Esophagus squamous epithelium (tissue), 5 donors: ENCODE measurements at regions not wholly inside any gene's neighbourhood (a gene's known extent, or its start where the extent isn't known, plus 50 kb on each side); places are given as distances from the start of the nearest gene placed in this dataset.

Experiments
- DNase-seq: peaks from one replicate; lab custom pipeline; 2025; lab: John Stamatoyannopoulos, UW
- H3K27ac ChIP-seq, 4 donors: fragments of 200-600 bp; sonication (generic); one replicate each; pipeline ENCODE4 v1.5.1; 2016 to 2019; ENCODE audit warnings: mild to moderate bottlenecking in 1 of 4
- H3K27me3 ChIP-seq, 4 donors: fragments of 200-600 bp; sonication (generic); 1 replicate in 3 of 4; 2 replicates in 1 of 4; pipeline versions ENCODE4 v1.5.1 to v1.6.0; 2017 to 2021; ENCODE audit warnings: antibody characterized with exemption in 1 of 4
- H3K36me3 ChIP-seq, 3 donors: fragments of 200-600 bp; sonication (generic); one replicate each; pipeline ENCODE4 v1.5.1; 2016 to 2019
- H3K4me1 ChIP-seq, 3 donors: fragments of 200-600 bp; sonication (generic); one replicate each; pipeline ENCODE4 v1.5.1; 2017 to 2019
- H3K4me3 ChIP-seq, 4 donors: fragments of 200-600 bp; sonication (generic); 1 replicate in 3 of 4; 2 replicates in 1 of 4; pipeline ENCODE4 v1.5.1; 2016 to 2019; ENCODE audit warnings: mild to moderate bottlenecking in 2 of 4, moderate library complexity in 1 of 4
- H3K9me3 ChIP-seq, 3 donors: fragments of 200-600 bp; sonication (generic); one replicate each; pipeline ENCODE4 v1.5.1; 2016 to 2019
- CTCF ChIP-seq, 6 experiments: fragments of 450-650 bp in 4 of 6; fragments of 200-600 bp in 2 of 6; sonication (generic) in 2 of 6; IDR thresholded peaks; one replicate each; pipeline ENCODE4 v1.5.1; 2016 to 2019; ENCODE audit warnings: antibody characterized with exemption in 6 of 6, mild to moderate bottlenecking in 4 of 6, moderate library complexity in 4 of 6
- POLR2A ChIP-seq, 4 donors: fragments of 450-650 bp; IDR thresholded peaks; one replicate each; pipeline ENCODE4 v1.6.1; 2017; ENCODE audit warnings: antibody characterized with exemption in 4 of 4, mild to moderate bottlenecking in 4 of 4, moderate library complexity in 3 of 4
- WGBS, 2 donors: methylation state at CpG; one replicate each; pipeline ENCODE4 v1.1.5; 2018; 5-methylcytosine and 5-hydroxymethylcytosine counted together
- intact Hi-C: fragments of 100-400 bp; cut with DNase I; formaldehyde crosslinking; loops from one replicate; pipeline ENCODE4 v1.15.0; 2022
- donor health status: DM: yes; HTN: yes; CAD: no.

- 49 to 57% methylated on average over 2 of the region's 2 CpGs for WGBS, 2 donors
- intact Hi-C loops: no loop called here
- Histone ChIP-seq H3K27ac (no peak overlapping the region), H3K27me3 (no peaks in the 10 kb centered on the region), H3K4me3 (no peak overlapping the region), H3K36me3 (no peaks in the 10 kb centered on the region), H3K4me1 (no peaks in the 10 kb centered on the region), H3K9me3 (no peaks in the 10 kb centered on the region)
- TF ChIP-seq CTCF (IDR thresholded peaks at IDR 0.05) (no peak), POLR2A (IDR thresholded peaks at IDR 0.05) (no peak)
- DNase-seq: no peak
Measured at GRCh38 chr18:72612894-72613533, 68.9 kb upstream of the CBLN2 start.

GRCh38 chr18:72605376-72605775 is 61.2 kb upstream of the CBLN2 start:
- H3K9me3 ChIP-seq: no peaks in the 10 kb centered on the region
- intact Hi-C loops: no loop called here

GRCh38 chr18:72601944-72602343 is 57.8 kb upstream of the CBLN2 start:
- Histone ChIP-seq H3K4me3 (no peak overlapping the region), H3K4me1 (no peaks in the 10 kb centered on the region), H3K27ac (no peak overlapping the region), H3K27me3 (no peaks in the 10 kb centered on the region), H3K36me3 (no peaks in the 10 kb centered on the region), H3K9me3 (peaks cover 0 to 17% (median 3%) of the 10 kb centered on the region in 3 donors)
- DNase-seq: no peak
- intact Hi-C loops: no loop called here
- 79 to 92% methylated on average over 5 to 6 of the region's 6 CpGs for WGBS, 2 donors
- TF ChIP-seq CTCF (IDR thresholded peaks at IDR 0.05) (no peak), POLR2A (IDR thresholded peaks at IDR 0.05) (no peak)

More at GRCh38 chr18:72605376-72605775, 61.2 kb upstream of the CBLN2 start:
- no peak for DNase-seq
- Histone ChIP-seq H3K27ac (no peak overlapping the region), H3K36me3 (no peaks in the 10 kb centered on the region), H3K27me3 (no peaks in the 10 kb centered on the region), H3K4me3 (no peak overlapping the region), H3K4me1 (no peaks in the 10 kb centered on the region)
- WGBS, 2 donors: 74 to 84% methylated on average over 1 of the region's 1 CpG
- TF ChIP-seq POLR2A (IDR thresholded peaks at IDR 0.05) (no peak), CTCF (IDR thresholded peaks at IDR 0.05) (no peak)

GRCh38 chr18:72601481-72601880 is 57.3 kb upstream of the CBLN2 start:
- peaks cover 0 to 17% (median 3%) of the 10 kb centered on the region in 3 donors for H3K9me3 ChIP-seq
- no peaks in the 10 kb centered on the region for H3K4me1 ChIP-seq

More at GRCh38 chr18:72601481-72601880, 57.3 kb upstream of the CBLN2 start:
- no peak for DNase-seq
- intact Hi-C loops: no loop called here
- WGBS, 2 donors: 75 to 83% methylated on average over 10 of the region's 10 CpGs
- no peak overlapping the region for H3K27ac ChIP-seq
- H3K4me3 ChIP-seq: no peak overlapping the region
- TF ChIP-seq POLR2A (IDR thresholded peaks at IDR 0.05) (no peak), CTCF (IDR thresholded peaks at IDR 0.05) (no peak)
- H3K27me3 ChIP-seq: no peaks in the 10 kb centered on the region
- no peaks in the 10 kb centered on the region for H3K36me3 ChIP-seq
